ENCODE measurements at regions not wholly inside any gene's neighbourhood (a gene's known extent, or its start where the extent isn't known, plus 50 kb on each side); places are given as distances from the start of the nearest gene placed in this dataset.

- DNase-seq (ENCODE audit: low read depth in 2 of 2) = peak in 1 of 2 donors; percentile 2
Measured at GRCh38 chr13:44274771-44275205, 98.8 kb upstream of the SERP2 start.

- DNase-seq (ENCODE audit: low read depth in 2 of 2) = no peak
Measured at GRCh38 chr13:44275381-44275780, 98.2 kb upstream of the SERP2 start.

GRCh38 chr13:44276061-44276460, 97.6 kb upstream of the SERP2 start:
- DNase-seq (ENCODE audit: low read depth in 2 of 2) = no peak

GRCh38 chr13:44277459-44277858, 96.2 kb upstream of the SERP2 start:
- no peak for DNase-seq (ENCODE audit: low read depth in 2 of 2)

- no peak for DNase-seq (ENCODE audit: low read depth in 2 of 2)
Measured at GRCh38 chr13:44278166-44278565, 95.5 kb upstream of the SERP2 start.

GRCh38 chr13:44280456-44280855, 93.2 kb upstream of the SERP2 start:
- no peak for DNase-seq (ENCODE audit: low read depth in 2 of 2)

- no peak for DNase-seq (ENCODE audit: low read depth in 2 of 2)
Measured at GRCh38 chr13:44281252-44282000, 92.2 kb upstream of the SERP2 start.

- no peak for DNase-seq (ENCODE audit: low read depth in 2 of 2)
Measured at GRCh38 chr13:44283600-44283999, 90.0 kb upstream of the SERP2 start.

- DNase-seq (ENCODE audit: low read depth in 2 of 2) = no peak
Measured at GRCh38 chr13:44287958-44288357, 85.7 kb upstream of the SERP2 start.

- DNase-seq (ENCODE audit: low read depth in 2 of 2) = no peak
Measured at GRCh38 chr13:44292545-44292944, 81.1 kb upstream of the SERP2 start.

GRCh38 chr13:44293374-44293773, 80.2 kb upstream of the SERP2 start:
- DNase-seq (ENCODE audit: low read depth in 2 of 2) = no peak

GRCh38 chr13:44293908-44294735, 79.5 kb upstream of the SERP2 start:
- DNase-seq (ENCODE audit: low read depth in 2 of 2) = no peak

- no peak for DNase-seq (ENCODE audit: low read depth in 2 of 2)
Measured at GRCh38 chr13:44294876-44295275, 78.7 kb upstream of the SERP2 start.

GRCh38 chr13:44296856-44297255, 76.8 kb upstream of the SERP2 start:
- no peak for DNase-seq (ENCODE audit: low read depth in 2 of 2)

GRCh38 chr13:44298314-44298713, 75.3 kb upstream of the SERP2 start:
- DNase-seq (ENCODE audit: low read depth in 2 of 2) = no peak

- DNase-seq (ENCODE audit: low read depth in 2 of 2) = no peak
Measured at GRCh38 chr13:44299152-44299943, 74.3 kb upstream of the SERP2 start.

GRCh38 chr13:44300895-44301638, 72.6 kb upstream of the SERP2 start:
- no peak for DNase-seq (ENCODE audit: low read depth in 2 of 2)

- DNase-seq (ENCODE audit: low read depth in 2 of 2) = no peak
Measured at GRCh38 chr13:44301639-44302015, 72.0 kb upstream of the SERP2 start.

GRCh38 chr13:44302233-44302632, 71.4 kb upstream of the SERP2 start:
- no peak for DNase-seq (ENCODE audit: low read depth in 2 of 2)

- no peak for DNase-seq (ENCODE audit: low read depth in 2 of 2)
Measured at GRCh38 chr13:44302940-44303575, 70.6 kb upstream of the SERP2 start.

Measured in stimulated activated CD8-positive, alpha-beta memory T cell treated with anti-CD3 and anti-CD28 coated beads, Interleukin-7, amount 100 ng/mL, for 1 hour (primary cell).